ENCODE measurements at regions not wholly inside any gene's neighbourhood (a gene's known extent, or its start where the extent isn't known, plus 50 kb on each side); places are given as distances from the start of the nearest gene placed in this dataset.

DNA sequence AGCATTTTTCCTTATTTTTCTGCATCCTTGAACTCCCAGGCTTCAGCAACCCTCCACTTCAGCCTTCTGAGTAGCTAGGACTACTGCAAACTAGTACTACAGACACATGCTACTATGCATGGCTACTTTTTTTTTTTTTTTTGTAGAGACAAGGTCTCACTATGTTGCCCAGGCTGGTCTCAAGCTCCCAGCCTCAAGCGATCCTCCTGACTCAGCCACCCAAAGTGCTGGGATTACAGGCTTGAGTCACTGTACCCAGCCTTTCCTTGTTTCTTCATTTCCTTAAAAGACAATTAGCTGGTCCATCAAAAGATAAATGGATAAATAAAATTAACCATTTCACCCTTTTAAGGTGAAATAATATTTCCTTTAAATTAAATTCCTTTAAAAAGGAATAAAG, 205.8 kb downstream of the SPTSSA start:
- H3K27ac ChIP-seq (ENCODE audit: low read length), result no peak overlapping the region
- H3K36me3 ChIP-seq (ENCODE audit: control insufficient read depth, low read depth, low read length), result no peaks in the 10 kb centered on the region
- H3K27me3 ChIP-seq (ENCODE audit: control insufficient read depth, insufficient read depth, low read length), result no peaks in the 10 kb centered on the region
- no peaks in the 10 kb centered on the region for H3K9me3 ChIP-seq (ENCODE audit: control insufficient read depth, low read depth, low read length)
- H3K4me1 ChIP-seq (ENCODE audit: control insufficient read depth, low read depth, low read length), result no peaks in the 10 kb centered on the region
- no peak overlapping the region for H3K9ac ChIP-seq (ENCODE audit: low read length)
- H3K4me3 ChIP-seq (ENCODE audit: low read length), result no peak overlapping the region

DNA sequence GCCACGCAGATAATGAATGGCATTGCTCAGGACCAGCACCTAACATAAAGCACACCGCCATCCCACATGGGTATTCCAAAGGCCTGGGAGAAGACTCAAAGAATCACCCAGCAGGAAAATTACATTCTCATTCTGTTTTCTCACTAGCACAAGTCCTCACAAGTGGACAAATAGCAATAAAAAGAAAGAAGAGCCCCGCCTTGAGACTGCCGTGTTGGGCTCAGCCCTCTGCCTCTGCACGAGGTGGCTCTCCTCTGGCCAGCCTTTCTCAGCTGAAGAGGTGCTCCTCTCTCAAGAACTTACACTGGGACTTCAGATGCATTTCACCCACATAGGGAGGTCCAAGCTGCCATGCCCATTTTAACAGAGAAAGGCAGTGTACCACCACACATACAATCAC, 207.5 kb downstream of the SPTSSA start:
- Histone ChIP-seq H3K27ac (ENCODE audit: low read length) (no peak overlapping the region), H3K4me3 (ENCODE audit: low read length) (no peak overlapping the region), H3K27me3 (ENCODE audit: control insufficient read depth, insufficient read depth, low read length) (no peaks in the 10 kb centered on the region), H3K4me1 (ENCODE audit: control insufficient read depth, low read depth, low read length) (no peaks in the 10 kb centered on the region), H3K36me3 (ENCODE audit: control insufficient read depth, low read depth, low read length) (no peaks in the 10 kb centered on the region), H3K9me3 (ENCODE audit: control insufficient read depth, low read depth, low read length) (no peaks in the 10 kb centered on the region), H3K9ac (ENCODE audit: low read length) (no peak overlapping the region)

DNA sequence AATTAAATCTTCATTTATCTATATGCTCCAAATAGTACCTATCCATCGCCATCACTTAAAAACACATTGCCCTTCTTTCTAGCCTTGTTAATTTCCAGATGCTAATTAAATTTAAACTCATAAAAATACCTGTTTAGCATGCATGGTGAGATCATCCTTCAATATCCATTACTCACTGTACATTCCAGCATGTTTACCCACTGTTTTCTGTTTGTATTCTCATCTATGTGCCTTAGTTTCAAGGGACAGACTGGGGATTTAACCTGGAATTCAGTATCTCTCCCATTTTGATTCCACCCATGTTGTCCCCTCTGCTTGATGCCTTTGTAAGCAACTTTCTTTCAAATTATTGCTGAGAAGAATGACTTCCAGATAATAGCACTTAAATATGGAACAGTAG, 208.0 kb downstream of the SPTSSA start:
- Histone ChIP-seq H3K9ac (ENCODE audit: low read length) (no peak overlapping the region), H3K9me3 (ENCODE audit: control insufficient read depth, low read depth, low read length) (no peaks in the 10 kb centered on the region), H3K36me3 (ENCODE audit: control insufficient read depth, low read depth, low read length) (no peaks in the 10 kb centered on the region), H3K4me1 (ENCODE audit: control insufficient read depth, low read depth, low read length) (no peaks in the 10 kb centered on the region), H3K27ac (ENCODE audit: low read length) (no peak overlapping the region), H3K27me3 (ENCODE audit: control insufficient read depth, insufficient read depth, low read length) (no peaks in the 10 kb centered on the region), H3K4me3 (ENCODE audit: low read length) (no peak overlapping the region)

DNA sequence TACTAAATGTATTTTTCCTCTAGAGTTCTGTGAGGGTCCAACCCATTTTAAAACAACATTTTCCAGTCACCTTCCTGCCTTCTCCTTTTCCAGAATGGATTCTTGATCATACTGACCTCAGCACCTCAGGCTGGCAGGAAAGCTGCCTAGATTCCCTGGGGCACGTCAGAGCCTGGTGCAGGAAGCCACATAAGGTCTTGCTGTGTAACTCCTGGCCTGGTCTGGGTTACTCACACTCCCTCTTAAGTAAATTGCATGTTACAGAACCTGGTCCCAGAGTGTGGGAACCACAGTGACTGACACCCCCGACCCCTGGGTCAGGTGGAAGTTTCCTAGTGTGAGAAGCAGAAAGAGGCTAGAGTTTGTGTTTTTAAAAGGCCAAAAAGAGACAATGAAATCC, 209.8 kb downstream of the SPTSSA start:
- Histone ChIP-seq H3K9me3 (ENCODE audit: control insufficient read depth, low read depth, low read length) (no peaks in the 10 kb centered on the region), H3K27me3 (ENCODE audit: control insufficient read depth, insufficient read depth, low read length) (no peaks in the 10 kb centered on the region), H3K27ac (ENCODE audit: low read length) (no peak overlapping the region), H3K36me3 (ENCODE audit: control insufficient read depth, low read depth, low read length) (no peaks in the 10 kb centered on the region), H3K4me1 (ENCODE audit: control insufficient read depth, low read depth, low read length) (no peaks in the 10 kb centered on the region), H3K4me3 (ENCODE audit: low read length) (no peak overlapping the region), H3K9ac (ENCODE audit: low read length) (no peak overlapping the region)

DNA sequence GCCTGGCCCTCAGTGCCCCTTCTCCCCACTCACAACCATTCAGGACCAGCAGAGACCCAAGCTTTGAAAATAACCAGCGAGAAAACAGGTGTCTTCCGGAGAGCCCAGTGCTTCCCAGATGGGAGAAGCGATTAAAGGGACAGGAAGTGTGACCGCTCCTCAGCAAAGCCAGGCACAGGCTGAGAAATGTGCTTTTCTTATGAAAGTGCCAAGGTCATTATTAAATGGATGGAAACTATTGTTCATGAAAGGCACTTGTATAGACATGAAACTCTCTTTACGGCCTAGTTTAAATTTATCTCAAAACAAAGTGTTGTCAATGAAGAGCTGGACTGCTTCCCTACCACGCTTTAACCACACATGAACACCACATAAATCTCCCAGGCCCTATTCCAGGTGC, 210.4 kb downstream of the SPTSSA start:
- no peak overlapping the region for H3K9ac ChIP-seq (ENCODE audit: low read length)
- H3K4me3 ChIP-seq (ENCODE audit: low read length), result no peak overlapping the region
- no peaks in the 10 kb centered on the region for H3K36me3 ChIP-seq (ENCODE audit: control insufficient read depth, low read depth, low read length)
- no peaks in the 10 kb centered on the region for H3K4me1 ChIP-seq (ENCODE audit: control insufficient read depth, low read depth, low read length)
- H3K27ac ChIP-seq (ENCODE audit: low read length), result no peak overlapping the region
- H3K27me3 ChIP-seq (ENCODE audit: control insufficient read depth, insufficient read depth, low read length), result no peaks in the 10 kb centered on the region
- H3K9me3 ChIP-seq (ENCODE audit: control insufficient read depth, low read depth, low read length), result no peaks in the 10 kb centered on the region

DNA sequence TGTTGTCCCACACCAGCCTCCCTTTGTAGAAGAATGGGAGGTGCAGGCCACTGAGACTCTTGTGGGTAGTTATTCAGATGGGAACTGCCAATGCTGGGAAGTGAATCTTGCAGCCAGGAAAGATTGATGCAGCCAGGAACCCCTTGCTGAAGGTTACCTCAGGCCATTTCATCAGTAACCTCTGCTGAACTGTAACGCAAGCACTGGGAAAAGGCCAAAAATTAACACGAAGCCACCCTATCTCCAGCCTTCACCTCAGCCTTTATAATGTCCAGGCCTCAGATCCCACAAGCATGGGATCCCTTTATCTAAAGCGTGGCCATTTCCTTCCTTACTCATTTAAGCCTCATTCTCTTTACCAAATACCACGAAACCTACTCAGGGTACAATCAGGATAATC, 211.1 kb downstream of the SPTSSA start:
- no peaks in the 10 kb centered on the region for H3K9me3 ChIP-seq (ENCODE audit: control insufficient read depth, low read depth, low read length)
- no peak overlapping the region for H3K9ac ChIP-seq (ENCODE audit: low read length)
- no peaks in the 10 kb centered on the region for H3K27me3 ChIP-seq (ENCODE audit: control insufficient read depth, insufficient read depth, low read length)
- H3K36me3 ChIP-seq (ENCODE audit: control insufficient read depth, low read depth, low read length), result no peaks in the 10 kb centered on the region
- H3K27ac ChIP-seq (ENCODE audit: low read length), result no peak overlapping the region
- H3K4me3 ChIP-seq (ENCODE audit: low read length), result no peak overlapping the region
- no peaks in the 10 kb centered on the region for H3K4me1 ChIP-seq (ENCODE audit: control insufficient read depth, low read depth, low read length)

DNA sequence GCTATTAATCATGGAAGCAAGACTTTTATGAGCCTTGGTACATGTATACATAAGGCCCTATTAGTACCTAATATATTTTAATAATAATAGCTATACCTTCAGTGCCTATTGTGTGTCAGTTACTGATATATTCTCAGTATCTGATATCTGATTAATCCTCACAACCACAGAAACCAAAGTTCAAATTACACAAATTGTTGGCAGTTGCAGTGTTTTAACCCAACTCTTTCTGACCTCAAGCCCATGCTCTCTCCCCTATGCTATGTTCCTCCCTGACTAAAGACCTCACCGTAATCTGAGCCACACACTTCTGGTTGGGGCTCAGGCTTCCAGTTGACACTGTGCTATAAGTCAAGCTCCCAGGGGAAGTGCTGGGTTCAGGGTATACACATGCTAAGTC, 214.4 kb downstream of the SPTSSA start:
- Histone ChIP-seq H3K36me3 (ENCODE audit: control insufficient read depth, low read depth, low read length) (no peaks in the 10 kb centered on the region), H3K27me3 (ENCODE audit: control insufficient read depth, insufficient read depth, low read length) (no peaks in the 10 kb centered on the region), H3K27ac (ENCODE audit: low read length) (no peak overlapping the region), H3K4me1 (ENCODE audit: control insufficient read depth, low read depth, low read length) (peaks cover 4% of the 10 kb centered on the region), H3K9me3 (ENCODE audit: control insufficient read depth, low read depth, low read length) (no peaks in the 10 kb centered on the region), H3K9ac (ENCODE audit: low read length) (no peak overlapping the region), H3K4me3 (ENCODE audit: low read length) (no peak overlapping the region)

DNA sequence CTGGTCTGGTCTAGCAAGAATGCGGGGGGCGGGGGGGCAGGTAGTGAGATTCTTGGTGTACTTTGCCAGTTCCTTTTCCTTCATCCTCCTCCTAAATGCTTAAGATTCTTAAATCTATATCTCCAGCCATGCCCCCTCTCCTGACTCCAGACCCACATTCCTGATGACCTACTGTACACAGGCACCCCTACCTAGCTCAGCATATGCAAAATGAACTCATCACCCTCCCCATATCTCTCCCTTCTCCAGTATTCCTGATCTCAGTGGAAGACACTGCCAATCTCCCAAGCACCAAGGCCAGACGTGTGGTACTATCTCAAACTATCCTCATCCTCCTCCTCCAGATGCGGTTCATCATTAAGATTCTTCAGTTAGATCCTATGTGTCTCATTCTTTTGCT, 215.8 kb downstream of the SPTSSA start:
- Histone ChIP-seq H3K4me1 (ENCODE audit: control insufficient read depth, low read depth, low read length) (peaks cover 4% of the 10 kb centered on the region), H3K27me3 (ENCODE audit: control insufficient read depth, insufficient read depth, low read length) (no peaks in the 10 kb centered on the region), H3K36me3 (ENCODE audit: control insufficient read depth, low read depth, low read length) (no peaks in the 10 kb centered on the region), H3K27ac (ENCODE audit: low read length) (no peak overlapping the region), H3K4me3 (ENCODE audit: low read length) (no peak overlapping the region), H3K9ac (ENCODE audit: low read length) (no peak overlapping the region), H3K9me3 (ENCODE audit: control insufficient read depth, low read depth, low read length) (no peaks in the 10 kb centered on the region)

DNA sequence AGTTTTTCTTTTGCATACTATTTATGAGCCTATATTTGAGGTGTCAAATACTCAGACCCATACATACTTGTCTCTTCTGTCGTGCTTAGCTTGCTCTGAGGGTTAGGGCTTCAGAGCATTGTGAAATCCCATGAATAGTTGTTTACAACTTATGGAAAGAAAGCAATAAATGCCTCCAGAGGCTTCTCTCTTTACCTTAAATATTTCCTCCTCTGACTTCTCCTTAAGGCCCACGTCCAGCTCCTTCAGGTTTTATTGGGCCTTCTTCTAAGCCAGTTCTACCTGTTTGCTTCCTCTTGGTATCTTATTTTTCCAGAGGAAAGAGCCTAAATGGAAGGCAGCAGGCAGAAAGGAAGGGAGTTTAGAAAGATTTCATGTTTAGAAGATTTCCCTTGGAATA, 218.6 kb downstream of the SPTSSA start:
- Histone ChIP-seq H3K4me3 (ENCODE audit: low read length) (no peak overlapping the region), H3K9me3 (ENCODE audit: control insufficient read depth, low read depth, low read length) (no peaks in the 10 kb centered on the region), H3K27me3 (ENCODE audit: control insufficient read depth, insufficient read depth, low read length) (no peaks in the 10 kb centered on the region), H3K36me3 (ENCODE audit: control insufficient read depth, low read depth, low read length) (no peaks in the 10 kb centered on the region), H3K4me1 (ENCODE audit: control insufficient read depth, low read depth, low read length) (peaks cover 4% of the 10 kb centered on the region), H3K27ac (ENCODE audit: low read length) (no peak overlapping the region), H3K9ac (ENCODE audit: low read length) (no peak overlapping the region)

DNA sequence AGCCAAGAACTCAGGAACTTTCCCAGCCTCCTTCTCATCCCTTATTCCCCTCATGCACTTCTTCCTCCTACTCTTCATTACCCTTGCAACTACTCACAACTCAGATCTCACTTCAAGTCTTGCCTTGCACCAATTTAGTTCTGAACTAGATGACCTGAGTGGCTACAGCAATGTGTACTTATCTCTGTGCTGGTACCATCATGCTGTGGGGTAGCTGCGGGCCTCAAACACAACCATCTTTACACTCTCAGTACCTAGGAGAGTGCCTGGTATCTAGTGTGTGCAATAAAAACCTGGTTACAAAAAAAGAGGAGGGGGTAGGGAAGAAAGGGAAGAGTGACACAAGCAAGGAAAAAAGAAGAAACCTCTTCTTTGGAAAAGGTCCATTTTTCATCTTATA, 219.0 kb downstream of the SPTSSA start:
- no peak overlapping the region for H3K9ac ChIP-seq (ENCODE audit: low read length)
- H3K36me3 ChIP-seq (ENCODE audit: control insufficient read depth, low read depth, low read length), result no peaks in the 10 kb centered on the region
- no peak overlapping the region for H3K4me3 ChIP-seq (ENCODE audit: low read length)
- H3K27me3 ChIP-seq (ENCODE audit: control insufficient read depth, insufficient read depth, low read length), result no peaks in the 10 kb centered on the region
- no peak overlapping the region for H3K27ac ChIP-seq (ENCODE audit: low read length)
- H3K4me1 ChIP-seq (ENCODE audit: control insufficient read depth, low read depth, low read length), result peaks cover 4% of the 10 kb centered on the region
- no peaks in the 10 kb centered on the region for H3K9me3 ChIP-seq (ENCODE audit: control insufficient read depth, low read depth, low read length)

DNA sequence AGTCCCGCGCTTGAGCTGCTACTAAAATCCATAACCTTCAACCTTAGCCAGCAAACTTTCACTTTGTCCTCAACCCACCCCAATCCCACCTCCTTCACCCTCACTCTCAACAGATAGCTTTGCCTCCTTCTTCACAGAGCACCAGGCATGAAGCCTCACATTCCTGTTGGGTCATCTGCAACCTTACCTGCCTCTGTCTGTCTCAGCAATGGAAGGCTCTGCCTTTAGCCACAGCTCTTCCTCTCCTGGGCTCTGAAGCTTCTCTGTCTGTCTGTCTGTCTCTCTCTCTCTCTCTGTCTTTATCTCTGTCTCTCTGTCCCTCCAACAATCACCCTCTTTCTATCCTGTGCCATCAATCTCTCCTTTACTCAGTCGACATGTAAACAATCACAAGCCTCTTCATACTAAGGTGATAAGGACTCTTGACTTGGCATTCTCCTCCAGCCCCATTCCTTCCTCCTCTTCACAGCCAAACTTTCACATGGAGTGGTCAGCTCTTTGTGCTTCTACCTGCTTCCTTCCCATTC, 220.8 kb downstream of the SPTSSA start:
- Histone ChIP-seq H3K36me3 (ENCODE audit: control insufficient read depth, low read depth, low read length) (no peaks in the 10 kb centered on the region), H3K4me3 (ENCODE audit: low read length) (no peak overlapping the region)

DNA sequence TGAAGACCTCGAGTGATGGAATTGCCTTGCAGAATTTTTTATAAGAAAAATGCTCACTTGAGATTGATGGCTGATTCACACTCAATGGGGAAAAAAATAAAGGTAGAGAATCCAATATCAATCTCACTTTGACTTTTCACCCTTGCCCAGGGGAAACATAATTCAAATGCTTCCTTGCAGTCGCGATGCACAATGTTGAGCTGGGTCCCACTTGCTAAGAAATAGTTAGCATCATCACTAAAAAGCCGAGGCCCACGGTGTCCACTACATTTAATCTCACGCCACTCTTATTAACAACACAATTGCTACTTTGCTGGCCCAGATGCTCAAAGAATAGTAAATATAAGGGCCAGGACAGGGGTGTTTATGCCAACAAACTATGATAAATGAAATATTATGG, 223.4 kb downstream of the SPTSSA start:
- Histone ChIP-seq H3K4me3 (ENCODE audit: low read length) (no peak overlapping the region), H3K9ac (ENCODE audit: low read length) (no peak overlapping the region), H3K36me3 (ENCODE audit: control insufficient read depth, low read depth, low read length) (no peaks in the 10 kb centered on the region), H3K4me1 (ENCODE audit: control insufficient read depth, low read depth, low read length) (no peaks in the 10 kb centered on the region), H3K27me3 (ENCODE audit: control insufficient read depth, insufficient read depth, low read length) (no peaks in the 10 kb centered on the region), H3K9me3 (ENCODE audit: control insufficient read depth, low read depth, low read length) (no peaks in the 10 kb centered on the region), H3K27ac (ENCODE audit: low read length) (no peak overlapping the region)

More for the DNA sequence above, 220.8 kb downstream of the SPTSSA start:
- no peak overlapping the region for H3K9ac ChIP-seq (ENCODE audit: low read length)
- no peaks in the 10 kb centered on the region for H3K9me3 ChIP-seq (ENCODE audit: control insufficient read depth, low read depth, low read length)
- H3K4me1 ChIP-seq (ENCODE audit: control insufficient read depth, low read depth, low read length), result peaks cover 4% of the 10 kb centered on the region
- H3K27me3 ChIP-seq (ENCODE audit: control insufficient read depth, insufficient read depth, low read length), result no peaks in the 10 kb centered on the region
- H3K27ac ChIP-seq (ENCODE audit: low read length), result no peak overlapping the region
